Esophagus squamous epithelium (tissue), 5 donors: ENCODE measurements at regions not wholly inside any gene's neighbourhood (a gene's known extent, or its start where the extent isn't known, plus 50 kb on each side); places are given as distances from the start of the nearest gene placed in this dataset.

Experiments used
- DNase-seq: peaks from one replicate; lab custom pipeline; 2025; lab: John Stamatoyannopoulos, UW
- H3K27ac ChIP-seq, 4 donors: fragments of 200-600 bp; sonication (generic); one replicate each; pipeline ENCODE4 v1.5.1; 2016 to 2019; ENCODE audit warnings: mild to moderate bottlenecking in 1 of 4
- H3K27me3 ChIP-seq, 4 donors: fragments of 200-600 bp; sonication (generic); 1 replicate in 3 of 4; 2 replicates in 1 of 4; pipeline versions ENCODE4 v1.5.1 to v1.6.0; 2017 to 2021; ENCODE audit warnings: antibody characterized with exemption in 1 of 4
- H3K36me3 ChIP-seq, 3 donors: fragments of 200-600 bp; sonication (generic); one replicate each; pipeline ENCODE4 v1.5.1; 2016 to 2019
- H3K4me1 ChIP-seq, 3 donors: fragments of 200-600 bp; sonication (generic); one replicate each; pipeline ENCODE4 v1.5.1; 2017 to 2019
- H3K4me3 ChIP-seq, 4 donors: fragments of 200-600 bp; sonication (generic); 1 replicate in 3 of 4; 2 replicates in 1 of 4; pipeline ENCODE4 v1.5.1; 2016 to 2019; ENCODE audit warnings: mild to moderate bottlenecking in 2 of 4, moderate library complexity in 1 of 4
- H3K9me3 ChIP-seq, 3 donors: fragments of 200-600 bp; sonication (generic); one replicate each; pipeline ENCODE4 v1.5.1; 2016 to 2019
- CTCF ChIP-seq, 6 experiments: fragments of 450-650 bp in 4 of 6; fragments of 200-600 bp in 2 of 6; sonication (generic) in 2 of 6; IDR thresholded peaks; one replicate each; pipeline ENCODE4 v1.5.1; 2016 to 2019; ENCODE audit warnings: antibody characterized with exemption in 6 of 6, mild to moderate bottlenecking in 4 of 6, moderate library complexity in 4 of 6
- POLR2A ChIP-seq, 4 donors: fragments of 450-650 bp; IDR thresholded peaks; one replicate each; pipeline ENCODE4 v1.6.1; 2017; ENCODE audit warnings: antibody characterized with exemption in 4 of 4, mild to moderate bottlenecking in 4 of 4, moderate library complexity in 3 of 4
- WGBS, 2 donors: methylation state at CpG; one replicate each; pipeline ENCODE4 v1.1.5; 2018; 5-methylcytosine and 5-hydroxymethylcytosine counted together
- intact Hi-C: fragments of 100-400 bp; cut with DNase I; formaldehyde crosslinking; loops from one replicate; pipeline ENCODE4 v1.15.0; 2022
- donor health status: DM: yes; HTN: yes; CAD: no.

GRCh38 chr6:22913612-22914011 is 344.2 kb downstream of the HDGFL1 start:
- no peaks in the 10 kb centered on the region for H3K36me3 ChIP-seq
- H3K4me3 ChIP-seq, result no peak overlapping the region
- no peak for DNase-seq
- no peaks in the 10 kb centered on the region for H3K4me1 ChIP-seq
- no peak overlapping the region for H3K27ac ChIP-seq
- intact Hi-C loops, result no loop called here
- 45 to 49% methylated on average over 2 of the region's 2 CpGs for WGBS, 2 donors
- no peaks in the 10 kb centered on the region for H3K9me3 ChIP-seq
- H3K27me3 ChIP-seq, result no peaks in the 10 kb centered on the region
- TF ChIP-seq POLR2A (IDR thresholded peaks at IDR 0.05) (no peak), CTCF (IDR thresholded peaks at IDR 0.05) (no peak)

GRCh38 chr6:22917344-22917743 is 348.0 kb downstream of the HDGFL1 start:
- H3K27me3 ChIP-seq, result no peaks in the 10 kb centered on the region
- WGBS, 2 donors, result 49 to 54% methylated on average over 2 of the region's 2 CpGs
- no peak overlapping the region for H3K4me3 ChIP-seq
- H3K36me3 ChIP-seq, result no peaks in the 10 kb centered on the region
- no peaks in the 10 kb centered on the region for H3K4me1 ChIP-seq
- TF ChIP-seq POLR2A (IDR thresholded peaks at IDR 0.05) (no peak), CTCF (IDR thresholded peaks at IDR 0.05) (no peak)
- DNase-seq, result no peak
- intact Hi-C loops, result no loop called here
- H3K9me3 ChIP-seq, result no peaks in the 10 kb centered on the region
- no peak overlapping the region for H3K27ac ChIP-seq

GRCh38 chr6:22921828-22922227 is 352.5 kb downstream of the HDGFL1 start:
- H3K27ac ChIP-seq, result no peak overlapping the region
- no peaks in the 10 kb centered on the region for H3K27me3 ChIP-seq
- no peaks in the 10 kb centered on the region for H3K36me3 ChIP-seq
- H3K9me3 ChIP-seq, result no peaks in the 10 kb centered on the region
- TF ChIP-seq POLR2A (IDR thresholded peaks at IDR 0.05) (no peak), CTCF (IDR thresholded peaks at IDR 0.05) (no peak)
- H3K4me3 ChIP-seq, result no peak overlapping the region
- no peaks in the 10 kb centered on the region for H3K4me1 ChIP-seq
- 76 to 85% methylated on average over 2 of the region's 2 CpGs for WGBS, 2 donors
- DNase-seq, result no peak
- intact Hi-C loops, result no loop called here

GRCh38 chr6:22925304-22925835 is 356.0 kb downstream of the HDGFL1 start:
- Histone ChIP-seq H3K36me3 (no peaks in the 10 kb centered on the region), H3K4me1 (no peaks in the 10 kb centered on the region), H3K4me3 (no peak overlapping the region), H3K27ac (no peak overlapping the region), H3K9me3 (no peaks in the 10 kb centered on the region), H3K27me3 (no peaks in the 10 kb centered on the region)
- no peak for TF ChIP-seq CTCF (IDR thresholded peaks at IDR 0.05)
- no peak for TF ChIP-seq POLR2A (IDR thresholded peaks at IDR 0.05)
- intact Hi-C loops, result no loop called here
- no peak for DNase-seq
- 49 to 58% methylated on average over 2 of the region's 2 CpGs for WGBS, 2 donors

GRCh38 chr6:22925920-22926789 is 356.8 kb downstream of the HDGFL1 start:
- H3K36me3 ChIP-seq, result no peaks in the 10 kb centered on the region
- no peak overlapping the region for H3K4me3 ChIP-seq
- DNase-seq, result no peak
- TF ChIP-seq CTCF (IDR thresholded peaks at IDR 0.05), result no peak
- no peak for TF ChIP-seq POLR2A (IDR thresholded peaks at IDR 0.05)
- no peak overlapping the region for H3K27ac ChIP-seq
- WGBS, 2 donors, result 49 to 56% methylated on average over 4 of the region's 4 CpGs
- no peaks in the 10 kb centered on the region for H3K9me3 ChIP-seq
- no peaks in the 10 kb centered on the region for H3K27me3 ChIP-seq
- H3K4me1 ChIP-seq, result no peaks in the 10 kb centered on the region
- intact Hi-C loops, result no loop called here
